IMR-90 (cell line): ENCODE measurements at regions not wholly inside any gene's neighbourhood (a gene's known extent, or its start where the extent isn't known, plus 50 kb on each side); places are given as distances from the start of the nearest gene placed in this dataset.

ENCODE experiments used
- ATAC-seq: fragments of 200-7000 bp; cut with Tn5 transposase; 2 replicates; pipeline ENCODE4 v1.9.1; 2020; ENCODE audit warnings: low read depth, mild to moderate bottlenecking, moderate library complexity
- BruUV-seq: library from RNA; stranded (reverse); fragments of 400-500 nt; replicated peaks from 2 replicates; lab custom pipeline; 2021; lab: Mats Ljungman, UMichigan
- CTCF ChIA-PET: fragments of 300-600 bp; formaldehyde crosslinking; extraction: SDS; loops from one replicate; lab custom pipeline; 2021; ENCODE audit warnings: antibody characterized with exemption; lab: Yijun Ruan, JAX
- POLR2A ChIA-PET: fragments of 300-600 bp; sonication (Branson Sonifier 250); formaldehyde crosslinking; loops from one replicate; lab custom pipeline; 2022; ENCODE audit warnings: antibody characterized with exemption; ENCODE audit not compliant: unreplicated experiment; lab: Charles Lee
- DNase-seq: peaks from one replicate; pipeline ENCODE4 v3.0.0; 2013
- H2AFZ ChIP-seq: replicated peaks from 2 replicates; pipeline ENCODE3; 2013; ENCODE audit warnings: low read length, mild to moderate bottlenecking; ENCODE audit not compliant: poor library complexity
- H2AK5ac ChIP-seq: 2 replicates; pipeline ENCODE4 v1.6.1; 2013; ENCODE audit warnings: low read depth, low read length, inconsistent platforms
- H2AK9ac ChIP-seq: replicated peaks from 2 replicates; pipeline ENCODE3; 2013; ENCODE audit warnings: mild to moderate bottlenecking, low read depth, low read length, moderate library complexity; ENCODE audit not compliant: poor library complexity
- H2BK120ac ChIP-seq: 2 replicates; pipeline ENCODE4 v1.6.1; 2013; ENCODE audit warnings: low read depth, low read length, inconsistent platforms
- H2BK15ac ChIP-seq: 3 replicates; pipeline ENCODE4 v1.6.1; 2013; ENCODE audit warnings: low read depth, low read length, inconsistent platforms
- H2BK20ac ChIP-seq: 2 replicates; pipeline ENCODE4 v1.6.1; 2013; ENCODE audit warnings: low read depth, mild to moderate bottlenecking, inconsistent platforms, low read length, moderate library complexity
- H2BK5ac ChIP-seq: 2 replicates; pipeline ENCODE4 v1.6.1; 2013; ENCODE audit warnings: mild to moderate bottlenecking, low read depth, low read length, inconsistent platforms; ENCODE audit not compliant: poor library complexity, severe bottlenecking
- H3K14ac ChIP-seq: replicated peaks from 2 replicates; pipeline ENCODE4 v1.6.1; 2013; ENCODE audit warnings: low read depth, low read length, inconsistent platforms
- H3K18ac ChIP-seq: 2 replicates; pipeline ENCODE4 v1.6.1; 2013; ENCODE audit warnings: low read depth, low read length, control low read depth
- H3K23ac ChIP-seq: 2 replicates; pipeline ENCODE4 v1.6.1; 2013; ENCODE audit warnings: low read depth, low read length, inconsistent platforms
- H3K27ac ChIP-seq: 2 replicates; pipeline ENCODE4 v1.5.1; 2013; ENCODE audit warnings: mild to moderate bottlenecking, control low read depth, low read length; ENCODE audit not compliant: insufficient read depth
- H3K27me3 ChIP-seq: 2 replicates; pipeline ENCODE4 v1.6.1; 2013; ENCODE audit warnings: low read length; ENCODE audit not compliant: control insufficient read depth, insufficient read depth
- H3K36me3 ChIP-seq: 2 replicates; pipeline ENCODE4 v1.6.1; 2013; ENCODE audit warnings: low read length, mixed read lengths; ENCODE audit not compliant: control insufficient read depth, insufficient read depth
- H3K4ac ChIP-seq: 2 replicates; pipeline ENCODE4 v1.6.1; 2013; ENCODE audit warnings: low read depth, low read length, inconsistent platforms
- H3K4me1 ChIP-seq: 2 replicates; pipeline ENCODE4 v1.6.1; 2013; ENCODE audit warnings: low read length, mixed read lengths; ENCODE audit not compliant: control insufficient read depth, insufficient read depth
- H3K4me2 ChIP-seq: 2 replicates; pipeline ENCODE4 v1.6.1; 2013; ENCODE audit warnings: low read depth, mild to moderate bottlenecking, control low read depth, low read length, moderate library complexity
- H3K4me3 ChIP-seq: 2 replicates; pipeline ENCODE4 v1.5.1; 2013; ENCODE audit warnings: low read depth, mild to moderate bottlenecking, control low read depth, low read length, moderate library complexity; ENCODE audit not compliant: insufficient read depth
- H3K56ac ChIP-seq: 2 replicates; pipeline ENCODE4 v1.6.1; 2013; ENCODE audit warnings: low read length, inconsistent platforms; ENCODE audit not compliant: insufficient read depth; ENCODE audit errors: extremely low read depth
- H3K79me1 ChIP-seq, 2 experiments: 2 replicates each; pipeline ENCODE4 v1.6.1; 2013; ENCODE audit warnings: low read length in 2 of 2, inconsistent platforms in 1 of 2, low read depth in 1 of 2
- H3K9ac ChIP-seq: 2 replicates; pipeline ENCODE4 v1.6.1; 2013; ENCODE audit warnings: low read depth, low read length, control low read depth
- H3K9me1 ChIP-seq: 2 replicates; pipeline ENCODE4 v1.6.1; 2013; ENCODE audit warnings: low read length, inconsistent platforms; ENCODE audit not compliant: insufficient read depth
- H3K9me3 ChIP-seq: 2 replicates; pipeline ENCODE4 v1.6.1; 2013; ENCODE audit warnings: low read length; ENCODE audit not compliant: control insufficient read depth, insufficient read depth
- H4K20me1 ChIP-seq: 2 replicates; pipeline ENCODE4 v1.6.1; 2013; ENCODE audit warnings: low read length, inconsistent platforms; ENCODE audit not compliant: insufficient read depth
- H4K5ac ChIP-seq: 2 replicates; pipeline ENCODE4 v1.6.1; 2013; ENCODE audit warnings: mild to moderate bottlenecking, low read depth, low read length, control low read depth
- H4K8ac ChIP-seq, 2 experiments: 2 replicates each; pipeline ENCODE4 v1.6.1; 2013; ENCODE audit warnings: low read depth in 2 of 2, low read length in 2 of 2, control low read depth in 1 of 2, inconsistent platforms in 1 of 2
- H4K91ac ChIP-seq: 2 replicates; pipeline ENCODE4 v1.6.1; 2013; ENCODE audit warnings: low read depth, low read length, inconsistent platforms; ENCODE audit not compliant: insufficient read depth
- CHD1 ChIP-seq: IDR thresholded peaks from 2 replicates; pipeline ENCODE4 v1.6.1; 2012; ENCODE audit warnings: low read depth, low read length, improper control_type of control experiment
- FOS ChIP-seq: fragments of 150-350 bp; IDR thresholded peaks from 2 replicates; pipeline ENCODE4 v1.6.1; 2016; ENCODE audit warnings: low read depth, low read length
- MXI1 ChIP-seq: IDR thresholded peaks from 2 replicates; pipeline ENCODE4 v1.6.1; 2012; ENCODE audit warnings: low read depth, mild to moderate bottlenecking, low read length, moderate library complexity, borderline replicate concordance
- POLR2A ChIP-seq: IDR thresholded peaks from 2 replicates; pipeline ENCODE4 v1.6.1; 2012; ENCODE audit warnings: mild to moderate bottlenecking, low read depth, low read length
- RCOR1 ChIP-seq: IDR thresholded peaks from 2 replicates; pipeline ENCODE4 v1.6.1; 2012; ENCODE audit warnings: mild to moderate bottlenecking, low read length, improper control_type of control experiment; ENCODE audit not compliant: insufficient replicate concordance
- WGBS, 2 experiments: methylation state at CpG; one replicate each; pipeline versions ENCODE4 v1.1.5 to v1.1.7; 2013; ENCODE audit warnings: missing lambda C conversion rate in 2 of 2; ENCODE audit not compliant: insufficient read length in 1 of 2; ENCODE audit errors: extremely low coverage in 2 of 2; 5-methylcytosine and 5-hydroxymethylcytosine counted together
- dilution Hi-C: fragments of 300-500 bp; cut with HindIII; formaldehyde crosslinking; loops from one replicate; pipeline ENCODE4 v1.14.3; 2018; ENCODE audit warnings: low sequenced_read_pairs; ENCODE audit not compliant: unreplicated experiment
- in situ Hi-C: fragments of 300-500 bp; cut with MboI; formaldehyde crosslinking; loops from 3 replicates; pipeline ENCODE4 v1.14.3; 2019; ENCODE audit warnings: low sequenced_read_pairs, inconsistent platforms, mixed read lengths
- intact Hi-C: fragments of 100-400 bp; cut with micrococcal nuclease; formaldehyde crosslinking; loops from 2 replicates; pipeline ENCODE4 v1.10.0; 2022
- TF ChIP-seq, protein P1 (sequence below): conservative IDR thresholded peaks from 2 replicates; pipeline ENCODE4 v1.5.1; 2012; ENCODE audit warnings: mild to moderate bottlenecking, low read depth, low read length, improper control_type of control experiment
- TF ChIP-seq, protein P2 (sequence below): fragments of 150-350 bp; IDR thresholded peaks from 2 replicates; pipeline ENCODE4 v1.6.1; 2017; ENCODE audit warnings: mild to moderate bottlenecking, antibody characterized with exemption, low read length, low read depth
- TF ChIP-seq, protein P3 (sequence below): fragments of 150-350 bp; IDR thresholded peaks from 2 replicates; pipeline ENCODE4 v1.6.1; 2016; ENCODE audit warnings: low read depth, mild to moderate bottlenecking, low read length, moderate library complexity, borderline replicate concordance

GRCh38 chr15:100735129-100736053 is 133.0 kb downstream of the ASB7 start (continued):
- TF ChIP-seq, protein P1, sequence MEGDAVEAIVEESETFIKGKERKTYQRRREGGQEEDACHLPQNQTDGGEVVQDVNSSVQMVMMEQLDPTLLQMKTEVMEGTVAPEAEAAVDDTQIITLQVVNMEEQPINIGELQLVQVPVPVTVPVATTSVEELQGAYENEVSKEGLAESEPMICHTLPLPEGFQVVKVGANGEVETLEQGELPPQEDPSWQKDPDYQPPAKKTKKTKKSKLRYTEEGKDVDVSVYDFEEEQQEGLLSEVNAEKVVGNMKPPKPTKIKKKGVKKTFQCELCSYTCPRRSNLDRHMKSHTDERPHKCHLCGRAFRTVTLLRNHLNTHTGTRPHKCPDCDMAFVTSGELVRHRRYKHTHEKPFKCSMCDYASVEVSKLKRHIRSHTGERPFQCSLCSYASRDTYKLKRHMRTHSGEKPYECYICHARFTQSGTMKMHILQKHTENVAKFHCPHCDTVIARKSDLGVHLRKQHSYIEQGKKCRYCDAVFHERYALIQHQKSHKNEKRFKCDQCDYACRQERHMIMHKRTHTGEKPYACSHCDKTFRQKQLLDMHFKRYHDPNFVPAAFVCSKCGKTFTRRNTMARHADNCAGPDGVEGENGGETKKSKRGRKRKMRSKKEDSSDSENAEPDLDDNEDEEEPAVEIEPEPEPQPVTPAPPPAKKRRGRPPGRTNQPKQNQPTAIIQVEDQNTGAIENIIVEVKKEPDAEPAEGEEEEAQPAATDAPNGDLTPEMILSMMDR = no peak
- no peak for TF ChIP-seq POLR2A

DNA sequence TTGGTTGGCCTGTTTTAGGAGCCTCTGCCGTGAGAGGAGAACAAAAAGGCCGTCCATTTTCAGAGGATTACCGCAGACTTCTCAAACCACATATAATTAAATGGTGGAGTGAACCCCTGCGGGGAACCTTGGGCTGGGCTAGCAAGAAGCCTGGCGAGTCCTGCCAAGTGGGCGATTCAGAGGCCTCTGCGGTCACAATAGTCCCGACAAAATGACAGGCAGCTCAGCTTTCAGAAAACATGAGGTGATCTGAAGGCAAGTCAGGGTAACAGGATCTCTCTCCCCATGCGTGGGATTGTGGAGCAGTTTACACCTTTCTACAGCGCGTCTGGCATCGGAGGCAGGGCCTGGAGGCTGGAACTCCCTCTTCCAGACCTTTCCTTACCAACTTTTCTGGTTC is 134.8 kb downstream of the ASB7 start:
- POLR2A ChIA-PET = no interaction called here
- CTCF ChIA-PET = interaction anchor here (0.6 to 1.4 kb wide), 2 partner anchors 137 to 141 kb away, joined by 3 read pairs; no protein-coding TSS in a partner anchor
- no CpG with 5 or more reads among the region's 12 CpGs for WGBS, 2 experiments
- TF ChIP-seq, protein P2, sequence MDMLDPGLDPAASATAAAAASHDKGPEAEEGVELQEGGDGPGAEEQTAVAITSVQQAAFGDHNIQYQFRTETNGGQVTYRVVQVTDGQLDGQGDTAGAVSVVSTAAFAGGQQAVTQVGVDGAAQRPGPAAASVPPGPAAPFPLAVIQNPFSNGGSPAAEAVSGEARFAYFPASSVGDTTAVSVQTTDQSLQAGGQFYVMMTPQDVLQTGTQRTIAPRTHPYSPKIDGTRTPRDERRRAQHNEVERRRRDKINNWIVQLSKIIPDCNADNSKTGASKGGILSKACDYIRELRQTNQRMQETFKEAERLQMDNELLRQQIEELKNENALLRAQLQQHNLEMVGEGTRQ = no peak
- no peak for TF ChIP-seq CHD1
- TF ChIP-seq, protein P3, sequence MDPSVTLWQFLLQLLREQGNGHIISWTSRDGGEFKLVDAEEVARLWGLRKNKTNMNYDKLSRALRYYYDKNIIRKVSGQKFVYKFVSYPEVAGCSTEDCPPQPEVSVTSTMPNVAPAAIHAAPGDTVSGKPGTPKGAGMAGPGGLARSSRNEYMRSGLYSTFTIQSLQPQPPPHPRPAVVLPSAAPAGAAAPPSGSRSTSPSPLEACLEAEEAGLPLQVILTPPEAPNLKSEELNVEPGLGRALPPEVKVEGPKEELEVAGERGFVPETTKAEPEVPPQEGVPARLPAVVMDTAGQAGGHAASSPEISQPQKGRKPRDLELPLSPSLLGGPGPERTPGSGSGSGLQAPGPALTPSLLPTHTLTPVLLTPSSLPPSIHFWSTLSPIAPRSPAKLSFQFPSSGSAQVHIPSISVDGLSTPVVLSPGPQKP = no peak
- TF ChIP-seq RCOR1 = no peak
- TF ChIP-seq MXI1 = no peak
- no peak for TF ChIP-seq FOS
- TF ChIP-seq, protein P1 = no peak

More for the DNA sequence above, 134.8 kb downstream of the ASB7 start:
- H2AFZ ChIP-seq = no peak overlapping the region
- no peak overlapping the region for H3K56ac ChIP-seq
- no peaks in the 10 kb centered on the region for H3K36me3 ChIP-seq
- H3K4me3 ChIP-seq = no peak overlapping the region
- H3K79me1 ChIP-seq = no peaks in the 10 kb centered on the region
- no peak overlapping the region for H3K9ac ChIP-seq
- no peak overlapping the region; the same call in 1 of the 2 replicates for H2BK120ac ChIP-seq
- H2BK15ac ChIP-seq = 0 out of 3 replicates have a peak overlapping the region, but pooled peaks have one; percentile 70
- no peak overlapping the region for H3K14ac ChIP-seq
- BruUV-seq = no TSS peak
- H3K23ac ChIP-seq = no peak overlapping the region
- H4K5ac ChIP-seq = no peak overlapping the region
- H3K18ac ChIP-seq = no peak overlapping the region
- no peak overlapping the region for H2BK20ac ChIP-seq
- peaks cover 11% of the 10 kb centered on the region; the same call in 1 of the 2 replicates for H3K9me1 ChIP-seq
- H3K4me1 ChIP-seq = peaks cover 15% of the 10 kb centered on the region
- DNase-seq (no peak), ATAC-seq (no peak)
- no peaks in the 10 kb centered on the region for H3K27me3 ChIP-seq
- intact Hi-C loops (no loop called here), dilution Hi-C loops (no loop called here), in situ Hi-C loops (no loop called here)
- no peak overlapping the region for H2BK5ac ChIP-seq
- H3K9me3 ChIP-seq = peaks cover 2% of the 10 kb centered on the region; the same call in 1 of the 2 replicates
- H4K8ac ChIP-seq = no peak overlapping the region
- H3K4ac ChIP-seq = no peak overlapping the region
- H4K20me1 ChIP-seq = no peaks in the 10 kb centered on the region
- no peak overlapping the region for H3K27ac ChIP-seq
- H2AK9ac ChIP-seq = no peak overlapping the region
- no peak overlapping the region for H4K91ac ChIP-seq
- no peak overlapping the region for H3K4me2 ChIP-seq
- H2AK5ac ChIP-seq = no peak overlapping the region; the same call in 1 of the 2 replicates
